ENCODE measurements at regions not wholly inside any gene's neighbourhood (a gene's known extent, or its start where the extent isn't known, plus 50 kb on each side); places are given as distances from the start of the nearest gene placed in this dataset.

DNA sequence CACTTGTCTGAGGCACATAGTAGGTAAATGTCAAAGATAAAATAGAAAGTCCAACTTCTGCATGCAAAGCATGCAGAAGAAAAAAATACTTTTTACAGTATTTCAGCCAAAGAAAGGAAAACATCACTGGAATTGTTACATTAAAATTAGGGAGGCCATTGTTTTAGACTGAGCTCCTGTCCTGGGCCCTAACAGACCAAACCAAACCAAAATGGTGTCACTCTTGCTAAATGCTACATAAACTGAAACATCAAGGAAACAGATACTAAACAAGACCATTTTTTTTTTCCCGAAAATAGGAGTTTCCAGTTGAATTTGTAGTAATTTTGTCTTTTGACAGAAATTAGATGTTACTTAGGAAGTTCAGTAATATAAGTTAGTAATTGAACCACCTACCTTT is 508.8 kb downstream of the DSC3 start:
- TF ChIP-seq GATA1 (IDR thresholded peaks at IDR 0.05; ENCODE audit: low read depth, low read length) (no peak), POLR2A (IDR thresholded peaks at IDR 0.05; ENCODE audit: low read length) (no peak)
- DNase-seq, result no peak

- TF ChIP-seq GATA1 (IDR thresholded peaks at IDR 0.05; ENCODE audit: low read depth, low read length) (no peak), POLR2A (IDR thresholded peaks at IDR 0.05; ENCODE audit: low read length) (no peak)
Observed at GRCh38 chr18:30527917-30528316, 514.6 kb downstream of the DSC3 start.

DNA sequence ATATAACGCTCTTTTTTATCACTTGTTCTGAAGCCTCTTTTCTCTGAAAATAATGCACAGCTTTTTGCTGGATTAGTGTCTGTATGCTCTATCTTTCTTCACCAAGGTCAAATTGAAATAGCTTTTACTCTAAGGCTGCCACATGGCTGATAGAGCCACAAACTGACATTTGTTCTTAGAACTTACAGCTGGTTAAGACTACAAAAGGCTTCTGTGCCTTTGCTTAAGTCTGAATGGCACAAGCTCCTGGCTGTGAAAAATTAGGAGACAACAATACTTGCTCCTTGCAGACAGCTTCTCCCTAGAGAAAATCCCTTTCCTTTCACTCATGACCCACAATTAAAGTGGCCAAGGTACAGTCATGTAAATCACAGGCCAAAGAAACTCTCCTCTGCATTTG is 515.3 kb downstream of the DSC3 start:
- TF ChIP-seq GATA1 (IDR thresholded peaks at IDR 0.05; ENCODE audit: low read depth, low read length), result no peak
- no peak for DNase-seq

More at GRCh38 chr18:30527917-30528316, 514.6 kb downstream of the DSC3 start:
- DNase-seq, result no peak

DNA sequence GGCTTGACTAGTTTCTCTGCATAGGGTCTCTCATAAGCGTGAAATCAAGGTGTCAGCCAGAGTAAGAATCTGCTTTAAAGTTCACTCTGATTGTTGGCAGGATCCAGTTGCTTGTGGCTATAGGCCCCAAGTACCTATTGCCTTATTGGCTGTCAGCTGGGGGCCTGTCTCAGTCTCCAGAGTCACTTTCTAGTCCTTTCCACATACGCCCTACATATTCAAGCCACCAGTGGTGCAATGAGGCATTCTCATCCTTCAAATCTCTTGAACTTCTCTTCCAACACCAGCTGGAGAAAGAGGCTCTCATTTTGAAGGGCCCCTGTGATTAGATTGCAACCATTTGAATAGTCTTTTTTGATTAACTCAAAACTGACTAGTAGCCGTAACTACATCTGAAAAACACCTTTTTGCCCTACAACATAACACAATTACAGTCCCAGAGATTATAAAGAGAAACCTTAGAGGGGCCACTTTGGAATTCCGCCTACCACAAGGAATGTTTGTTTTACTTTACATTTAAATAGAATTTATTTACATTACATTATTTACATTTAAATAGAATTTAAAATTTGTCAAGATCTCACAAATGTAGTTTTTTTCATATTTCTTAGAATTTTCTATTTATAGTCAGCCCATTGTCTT is 520.1 kb downstream of the DSC3 start:
- no peak for TF ChIP-seq GATA1 (IDR thresholded peaks at IDR 0.05; ENCODE audit: low read depth, low read length)
- TF ChIP-seq POLR2A (IDR thresholded peaks at IDR 0.05; ENCODE audit: low read length), result no peak
- DNase-seq, result no peak

DNA sequence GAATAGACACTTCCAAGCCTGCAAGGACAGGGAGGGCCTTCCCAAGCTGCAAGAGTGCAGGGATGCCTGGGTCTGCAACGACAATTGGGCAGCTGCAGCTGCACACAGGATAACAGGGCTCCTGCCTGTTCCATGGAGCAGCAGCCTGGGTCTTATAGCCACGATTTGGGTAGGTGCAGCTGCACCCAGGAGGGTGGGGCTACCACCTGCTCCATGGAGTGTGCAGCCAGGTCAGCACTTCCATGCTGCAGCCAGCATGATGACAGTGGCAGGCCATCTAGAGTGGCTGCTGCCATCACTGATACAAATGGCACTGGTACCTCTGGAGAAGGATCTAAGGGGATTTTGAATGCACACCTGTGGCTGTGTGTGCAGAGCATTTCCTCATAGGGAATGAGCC is 528.5 kb downstream of the DSC3 start:
- TF ChIP-seq GATA1 (IDR thresholded peaks at IDR 0.05; ENCODE audit: low read depth, low read length), result no peak
- TF ChIP-seq POLR2A (IDR thresholded peaks at IDR 0.05; ENCODE audit: low read length), result no peak
- no peak for DNase-seq

DNA sequence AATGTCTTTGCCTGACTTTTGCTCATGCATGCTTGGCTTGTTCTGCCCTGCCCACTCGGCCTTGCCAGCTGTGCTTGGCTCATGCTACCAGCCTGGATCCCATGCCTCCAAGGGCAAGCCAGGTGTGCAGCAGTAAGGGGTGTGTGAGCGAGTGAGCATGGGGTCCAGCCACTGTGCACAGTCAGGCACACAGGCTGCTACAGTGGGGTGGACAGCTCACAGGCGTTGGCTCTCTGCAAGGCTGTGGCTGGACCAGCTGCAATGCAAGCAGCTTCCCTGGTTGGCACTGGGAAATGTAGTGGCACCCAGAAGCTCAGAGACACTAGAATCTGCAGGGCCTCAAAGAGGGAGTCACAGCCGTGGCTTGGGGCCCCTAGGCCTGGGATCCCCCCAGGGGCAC is 529.7 kb downstream of the DSC3 start:
- TF ChIP-seq POLR2A (IDR thresholded peaks at IDR 0.05; ENCODE audit: low read length), result no peak
- no peak for TF ChIP-seq GATA1 (IDR thresholded peaks at IDR 0.05; ENCODE audit: low read depth, low read length)

DNA sequence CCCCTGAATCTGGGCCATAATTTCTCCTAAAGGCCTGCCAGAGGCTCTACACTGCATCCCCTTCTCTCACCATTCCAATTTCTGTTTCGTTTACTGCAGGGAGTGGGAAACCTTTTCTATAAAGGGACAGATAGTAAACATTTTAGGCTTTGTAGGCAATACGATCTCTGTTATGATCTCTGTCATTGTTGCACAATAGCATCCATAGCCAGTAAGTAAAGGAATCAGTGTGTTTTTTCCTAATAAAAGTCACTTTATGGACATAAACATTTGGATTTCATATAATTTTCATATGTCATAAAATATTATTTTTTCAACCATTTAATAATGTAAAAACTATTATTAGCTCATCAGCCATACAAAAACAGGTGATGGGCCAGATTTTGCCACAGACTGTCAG is 531.7 kb downstream of the DSC3 start:
- DNase-seq, result no peak

More for the DNA sequence above, 529.7 kb downstream of the DSC3 start:
- DNase-seq, result no peak

GRCh38 chr18:30501594-30501993 is 540.9 kb downstream of the DSC3 start:
- DNase-seq, result no peak
- TF ChIP-seq POLR2A (IDR thresholded peaks at IDR 0.05; ENCODE audit: low read length), result no peak
- no peak for TF ChIP-seq GATA1 (IDR thresholded peaks at IDR 0.05; ENCODE audit: low read depth, low read length)

More for the DNA sequence above, 531.7 kb downstream of the DSC3 start:
- TF ChIP-seq GATA1 (IDR thresholded peaks at IDR 0.05; ENCODE audit: low read depth, low read length) (no peak), POLR2A (IDR thresholded peaks at IDR 0.05; ENCODE audit: low read length) (no peak)

- no peak for TF ChIP-seq POLR2A (IDR thresholded peaks at IDR 0.05; ENCODE audit: low read length)
Observed at GRCh38 chr18:30500240-30500945, 542.1 kb downstream of the DSC3 start.

DNA sequence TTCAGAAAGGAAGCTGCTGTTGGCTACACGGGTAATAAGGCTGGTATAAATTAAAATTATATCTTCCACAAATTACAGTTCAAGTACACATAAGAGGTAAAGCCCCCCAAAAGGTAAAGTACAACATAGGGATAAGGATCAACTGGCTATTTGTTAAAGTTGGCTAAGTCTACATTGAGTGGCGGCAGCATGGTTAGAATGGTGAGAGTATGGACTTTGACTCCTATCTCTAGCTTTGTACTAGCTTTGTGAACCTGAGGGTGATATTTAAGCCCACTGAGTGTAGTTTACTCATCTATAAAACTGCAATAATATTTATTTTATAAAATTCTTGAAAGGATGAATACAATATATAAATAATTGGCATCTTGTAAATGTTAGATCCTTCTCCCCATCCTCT is 542.8 kb downstream of the DSC3 start:
- no peak for DNase-seq
- no peak for TF ChIP-seq GATA1 (IDR thresholded peaks at IDR 0.05; ENCODE audit: low read depth, low read length)
- TF ChIP-seq POLR2A (IDR thresholded peaks at IDR 0.05; ENCODE audit: low read length), result no peak

More at GRCh38 chr18:30500240-30500945, 542.1 kb downstream of the DSC3 start:
- DNase-seq, result no peak

GRCh38 chr18:30492552-30493129 is 549.9 kb downstream of the DSC3 start:
- no peak for DNase-seq
- TF ChIP-seq POLR2A (IDR thresholded peaks at IDR 0.05; ENCODE audit: low read length), result no peak
- no peak for TF ChIP-seq GATA1 (IDR thresholded peaks at IDR 0.05; ENCODE audit: low read depth, low read length)

GRCh38 chr18:30491815-30492551 is 550.6 kb downstream of the DSC3 start:
- no peak for TF ChIP-seq POLR2A (IDR thresholded peaks at IDR 0.05; ENCODE audit: low read length)
- no peak for TF ChIP-seq GATA1 (IDR thresholded peaks at IDR 0.05; ENCODE audit: low read depth, low read length)
- no peak for DNase-seq

- no peak for TF ChIP-seq POLR2A (IDR thresholded peaks at IDR 0.05; ENCODE audit: low read length)
- no peak for TF ChIP-seq GATA1 (IDR thresholded peaks at IDR 0.05; ENCODE audit: low read depth, low read length)
- DNase-seq, result no peak
Observed at GRCh38 chr18:30489890-30490643, 552.5 kb downstream of the DSC3 start.

Measured in erythroblast (primary cell).